Gastrocnemius medialis (tissue), 4 donors: ENCODE measurements at regions not wholly inside any gene's neighbourhood (a gene's known extent, or its start where the extent isn't known, plus 50 kb on each side); places are given as distances from the start of the nearest gene placed in this dataset.
"Not testable (repeated sequence)": the region's sequence is repeated elsewhere in the genome, so short reads cannot be mapped to it uniquely, and the experiment has no call there.

Experiments
- POLR2A ChIP-seq, 2 donors: fragments of 450-650 bp; IDR thresholded peaks; one replicate each; pipeline ENCODE4 v1.6.1; 2017; ENCODE audit warnings: antibody characterized with exemption in 2 of 2, mild to moderate bottlenecking in 2 of 2, moderate library complexity in 2 of 2
- TF ChIP-seq, protein P1 (sequence below), 5 experiments: fragments of 450-650 bp in 3 of 5; fragments of 200-600 bp in 2 of 5; sonication (generic) in 2 of 5; IDR thresholded peaks in 4 of 5; conservative IDR thresholded peaks in 1 of 5; 1 replicate in 4 of 5; 2 replicates in 1 of 5; pipeline ENCODE4 v1.5.1; 2016 to 2019; ENCODE audit warnings: antibody characterized with exemption in 5 of 5, mild to moderate bottlenecking in 3 of 5, moderate library complexity in 3 of 5

DNA sequence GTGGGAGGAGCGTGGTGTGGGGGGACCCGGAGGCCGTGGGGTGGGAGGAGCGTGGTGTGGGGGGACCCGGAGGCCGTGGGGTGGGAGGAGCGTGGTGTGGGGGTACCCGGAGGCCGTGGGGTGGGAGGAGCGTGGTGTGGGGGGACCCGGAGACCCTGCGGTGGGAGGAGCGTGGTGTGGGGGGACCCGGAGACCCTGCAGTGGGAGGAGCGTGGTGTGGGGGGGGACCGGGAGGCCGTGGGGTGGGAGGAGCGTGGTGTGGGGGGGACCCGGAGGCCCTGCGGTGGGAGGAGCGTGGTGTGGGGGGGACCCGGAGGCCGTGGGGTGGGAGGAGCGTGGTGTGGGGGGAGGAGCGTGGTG lies 203.5 kb downstream of the DLL1 start:
- TF ChIP-seq, protein P1, sequence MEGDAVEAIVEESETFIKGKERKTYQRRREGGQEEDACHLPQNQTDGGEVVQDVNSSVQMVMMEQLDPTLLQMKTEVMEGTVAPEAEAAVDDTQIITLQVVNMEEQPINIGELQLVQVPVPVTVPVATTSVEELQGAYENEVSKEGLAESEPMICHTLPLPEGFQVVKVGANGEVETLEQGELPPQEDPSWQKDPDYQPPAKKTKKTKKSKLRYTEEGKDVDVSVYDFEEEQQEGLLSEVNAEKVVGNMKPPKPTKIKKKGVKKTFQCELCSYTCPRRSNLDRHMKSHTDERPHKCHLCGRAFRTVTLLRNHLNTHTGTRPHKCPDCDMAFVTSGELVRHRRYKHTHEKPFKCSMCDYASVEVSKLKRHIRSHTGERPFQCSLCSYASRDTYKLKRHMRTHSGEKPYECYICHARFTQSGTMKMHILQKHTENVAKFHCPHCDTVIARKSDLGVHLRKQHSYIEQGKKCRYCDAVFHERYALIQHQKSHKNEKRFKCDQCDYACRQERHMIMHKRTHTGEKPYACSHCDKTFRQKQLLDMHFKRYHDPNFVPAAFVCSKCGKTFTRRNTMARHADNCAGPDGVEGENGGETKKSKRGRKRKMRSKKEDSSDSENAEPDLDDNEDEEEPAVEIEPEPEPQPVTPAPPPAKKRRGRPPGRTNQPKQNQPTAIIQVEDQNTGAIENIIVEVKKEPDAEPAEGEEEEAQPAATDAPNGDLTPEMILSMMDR (IDR thresholded peaks at IDR 0.05 in 4 of 5, conservative IDR thresholded peaks at IDR 0.05 in 1 of 5), result not testable (repeated sequence)
- TF ChIP-seq POLR2A (IDR thresholded peaks at IDR 0.05), result not testable (repeated sequence)
